ENCODE measurements at regions not wholly inside any gene's neighbourhood (a gene's known extent, or its start where the extent isn't known, plus 50 kb on each side); places are given as distances from the start of the nearest gene placed in this dataset.

- no peaks in the 10 kb centered on the region for H3K27me3 ChIP-seq
- H3K4me1 ChIP-seq: no peaks in the 10 kb centered on the region
- no peaks in the 10 kb centered on the region for H3K36me3 ChIP-seq
- H3K27ac ChIP-seq: no peak overlapping the region
- intact Hi-C loops (cut with DNase I; ENCODE audit: low total_unique reads): no loop called here
- no peaks in the 10 kb centered on the region for H3K9me3 ChIP-seq
- no peak overlapping the region for H3K4me3 ChIP-seq
- DNase-seq: no peak
- TF ChIP-seq CTCF (IDR thresholded peaks at IDR 0.05) (no peak), POLR2A (IDR thresholded peaks at IDR 0.05) (no peak)
These were observed 616.3 kb upstream of the CDH8 start for GRCh38 chr16:62652441-62653120.

- no peaks in the 10 kb centered on the region for H3K4me1 ChIP-seq
- intact Hi-C loops (cut with DNase I; ENCODE audit: low total_unique reads): no loop called here
- no peaks in the 10 kb centered on the region for H3K9me3 ChIP-seq
- no peak overlapping the region for H3K27ac ChIP-seq
- H3K36me3 ChIP-seq: no peaks in the 10 kb centered on the region
- no peak for DNase-seq
- H3K4me3 ChIP-seq: no peak overlapping the region
- no peaks in the 10 kb centered on the region for H3K27me3 ChIP-seq
- TF ChIP-seq POLR2A (IDR thresholded peaks at IDR 0.05) (no peak), CTCF (IDR thresholded peaks at IDR 0.05) (no peak)
These were observed 612.0 kb upstream of the CDH8 start for GRCh38 chr16:62648256-62648655.

GRCh38 chr16:62644030-62644812, 608.0 kb upstream of the CDH8 start:
- no peaks in the 10 kb centered on the region for H3K36me3 ChIP-seq
- H3K27ac ChIP-seq: no peak overlapping the region
- DNase-seq: no peak
- no peaks in the 10 kb centered on the region for H3K9me3 ChIP-seq
- intact Hi-C loops (cut with DNase I; ENCODE audit: low total_unique reads): no loop called here
- no peaks in the 10 kb centered on the region for H3K27me3 ChIP-seq
- no peak overlapping the region for H3K4me3 ChIP-seq
- TF ChIP-seq POLR2A (IDR thresholded peaks at IDR 0.05) (no peak), CTCF (IDR thresholded peaks at IDR 0.05) (no peak)
- no peaks in the 10 kb centered on the region for H3K4me1 ChIP-seq

GRCh38 chr16:62642677-62643076, 606.4 kb upstream of the CDH8 start:
- no peaks in the 10 kb centered on the region for H3K9me3 ChIP-seq
- no peak for DNase-seq
- no peak overlapping the region for H3K27ac ChIP-seq
- H3K4me1 ChIP-seq: no peaks in the 10 kb centered on the region
- H3K36me3 ChIP-seq: no peaks in the 10 kb centered on the region
- TF ChIP-seq CTCF (IDR thresholded peaks at IDR 0.05): no peak
- no peak for TF ChIP-seq POLR2A (IDR thresholded peaks at IDR 0.05)
- H3K27me3 ChIP-seq: no peaks in the 10 kb centered on the region
- no peak overlapping the region for H3K4me3 ChIP-seq
- intact Hi-C loops (cut with DNase I; ENCODE audit: low total_unique reads): no loop called here

GRCh38 chr16:62639890-62640289, 603.7 kb upstream of the CDH8 start:
- Histone ChIP-seq H3K9me3 (no peaks in the 10 kb centered on the region), H3K27me3 (no peaks in the 10 kb centered on the region), H3K27ac (no peak overlapping the region), H3K4me1 (no peaks in the 10 kb centered on the region), H3K4me3 (no peak overlapping the region), H3K36me3 (no peaks in the 10 kb centered on the region)
- TF ChIP-seq CTCF (IDR thresholded peaks at IDR 0.05) (no peak), POLR2A (IDR thresholded peaks at IDR 0.05) (no peak)
- intact Hi-C loops (cut with DNase I; ENCODE audit: low total_unique reads): no loop called here
- DNase-seq: no peak

All from uterus (tissue), 3 donors.